Keratinocyte (primary cell): ENCODE measurements at regions not wholly inside any gene's neighbourhood (a gene's known extent, or its start where the extent isn't known, plus 50 kb on each side); places are given as distances from the start of the nearest gene placed in this dataset.

ENCODE experiments used
- CTCF ChIP-seq, 3 experiments: IDR thresholded peaks in 1 of 3; conservative IDR thresholded peaks in 1 of 3; optimal IDR thresholded peaks in 1 of 3; 2 replicates in 2 of 3; 3 replicates in 1 of 3; pipeline versions ENCODE3 to v1.5.1; 2011; ENCODE audit warnings: low read length in 3 of 3, mild to moderate bottlenecking in 3 of 3, moderate library complexity in 2 of 3, control low read depth in 1 of 3, inconsistent platforms in 1 of 3; ENCODE audit not compliant: insufficient read depth in 2 of 3; ENCODE audit errors: extremely low read depth in 1 of 3
- EZH2 ChIP-seq: IDR thresholded peaks from one replicate; pipeline ENCODE4 v1.6.1; 2012; ENCODE audit warnings: inconsistent platforms, mild to moderate bottlenecking, low read length, moderate library complexity

- TF ChIP-seq CTCF (optimal IDR thresholded peaks at IDR 0.05 in 1 of 3, IDR thresholded peaks at IDR 0.05 in 1 of 3, conservative IDR thresholded peaks at IDR 0.05 in 1 of 3; ENCODE audit: extremely low read depth in 1 of 3, insufficient read depth in 2 of 3, low read length in 3 of 3) (no peak), EZH2 (no peak)
These were observed 255.0 kb upstream of the IRX2 start for GRCh38 chr5:3006526-3006925.
